ENCODE measurements at regions not wholly inside any gene's neighbourhood (a gene's known extent, or its start where the extent isn't known, plus 50 kb on each side); places are given as distances from the start of the nearest gene placed in this dataset.

GRCh38 chr21:24171736-24172135 lies 1435.5 kb downstream of the MRPL39 start (continued):
- TF ChIP-seq NANOG (IDR thresholded peaks at IDR 0.05; ENCODE audit: borderline replicate concordance), result no peak
- no peak for TF ChIP-seq ZNF331 (CRISPR knock-in tag; IDR thresholded peaks at IDR 0.05; ENCODE audit: low read depth)
- no peak for TF ChIP-seq JUNB (IDR thresholded peaks at IDR 0.05; ENCODE audit: unreplicated experiment)
- TF ChIP-seq ZNF114 (CRISPR knock-in tag; IDR thresholded peaks at IDR 0.05), result no peak
- no peak for TF ChIP-seq ZNF462 (CRISPR knock-in tag; IDR thresholded peaks at IDR 0.05)

GRCh38 chr21:24163539-24163938 lies 1443.7 kb downstream of the MRPL39 start:
- Mint-ChIP-seq H3K36me3 (ENCODE audit: low read depth) (peaks cover 9% of the 10 kb centered on the region; the same call in 1 of the 3 replicates), H3K9me3 (peaks cover 79% of the 10 kb centered on the region), H3K27ac (no peak overlapping the region), H3K4me3 (no peak overlapping the region), H3K4me1 (no peaks in the 10 kb centered on the region), H3K27me3 (ENCODE audit: insufficient read depth, low read depth, poor library complexity) (no peaks in the 10 kb centered on the region)
- H3K36me3 ChIP-seq (ENCODE audit: insufficient read depth), result no peaks in the 10 kb centered on the region
- H4K20me1 ChIP-seq (replicated peaks; ENCODE audit: insufficient read depth), result no peaks in the 10 kb centered on the region
- no peaks in the 10 kb centered on the region for H3K4me1 ChIP-seq (ENCODE audit: insufficient read depth)
- no peaks in the 10 kb centered on the region for H3K79me2 ChIP-seq (replicated peaks; ENCODE audit: insufficient read depth)
- H3K9me2 ChIP-seq (ENCODE audit: insufficient read depth), result no peaks in the 10 kb centered on the region
- H3K27ac ChIP-seq (ENCODE audit: low read depth), result no peak overlapping the region
- no peaks in the 10 kb centered on the region for H3K27me3 ChIP-seq (ENCODE audit: insufficient read depth)
- H3F3A ChIP-seq (replicated peaks; ENCODE audit: low read depth), result no peaks in the 10 kb centered on the region
- no peak overlapping the region for H2AFZ ChIP-seq
- no peak overlapping the region for H3K4me3 ChIP-seq
- no peak overlapping the region for H3K4me2 ChIP-seq
- ATAC-seq, result no peak
- no peak for DNase-seq (ENCODE audit: low spot score)
- no peak for TF ChIP-seq ZNF331 (CRISPR knock-in tag; IDR thresholded peaks at IDR 0.05; ENCODE audit: low read depth)
- TF ChIP-seq ZNF462 (CRISPR knock-in tag; IDR thresholded peaks at IDR 0.05), result no peak
- no peak for TF ChIP-seq NANOG (IDR thresholded peaks at IDR 0.05; ENCODE audit: borderline replicate concordance)

Measured in GM23338 (cell line).